H4 (cell line): ENCODE measurements at regions not wholly inside any gene's neighbourhood (a gene's known extent, or its start where the extent isn't known, plus 50 kb on each side); places are given as distances from the start of the nearest gene placed in this dataset.

Experiments used
- DNase-seq: peaks from one replicate; pipeline ENCODE4 v3.0.0-alpha.2; 2015; ENCODE audit warnings: low spot score

GRCh38 chr17:17417718-17418181, 59.0 kb upstream of the MED9 start:
- DNase-seq: no peak

GRCh38 chr17:17419166-17419565, 57.6 kb upstream of the MED9 start:
- DNase-seq: no peak

- DNase-seq: no peak
These were observed 57.2 kb upstream of the MED9 start for GRCh38 chr17:17419631-17420030.

GRCh38 chr17:17420082-17420481, 56.7 kb upstream of the MED9 start:
- DNase-seq: no peak

- no peak for DNase-seq
These were observed 56.1 kb upstream of the MED9 start for GRCh38 chr17:17420561-17421269.

GRCh38 chr17:17421346-17422216, 55.2 kb upstream of the MED9 start:
- no peak for DNase-seq

GRCh38 chr17:17422217-17422610, 54.6 kb upstream of the MED9 start:
- DNase-seq: no peak

- no peak for DNase-seq
These were observed 54.2 kb upstream of the MED9 start for GRCh38 chr17:17422641-17423040.

GRCh38 chr17:17423656-17424055, 53.1 kb upstream of the MED9 start:
- DNase-seq: no peak

GRCh38 chr17:17424552-17424951, 52.2 kb upstream of the MED9 start:
- DNase-seq: no peak

- no peak for DNase-seq
These were observed 51.8 kb upstream of the MED9 start for GRCh38 chr17:17425005-17425404.

- DNase-seq: no peak
These were observed 51.2 kb upstream of the MED9 start for GRCh38 chr17:17425591-17425990.

GRCh38 chr17:17426184-17426583, 50.6 kb upstream of the MED9 start:
- no peak for DNase-seq
